GM19372 (cell line): ENCODE measurements at regions not wholly inside any gene's neighbourhood (a gene's known extent, or its start where the extent isn't known, plus 50 kb on each side); places are given as distances from the start of the nearest gene placed in this dataset.
"Not testable (repeated sequence)": the region's sequence is repeated elsewhere in the genome, so short reads cannot be mapped to it uniquely, and the experiment has no call there.

Source experiments
- ATAC-seq: cut with Tn5 transposase; IDR thresholded peaks from one replicate; pipeline ENCODE4 v1.9.1; 2021; ENCODE audit warnings: mild to moderate bottlenecking, low read depth, moderate library complexity; ENCODE audit not compliant: unreplicated experiment

GRCh38 chr6:2611092-2611491, 139.6 kb downstream of the MYLK4 start:
- ATAC-seq: no peak

GRCh38 chr6:2608503-2608902, 142.2 kb downstream of the MYLK4 start:
- no peak for ATAC-seq

- no peak for ATAC-seq
Measured at GRCh38 chr6:2600363-2600762, 150.4 kb downstream of the MYLK4 start.

GRCh38 chr6:2599817-2600216, 150.9 kb downstream of the MYLK4 start:
- ATAC-seq: no peak

GRCh38 chr6:2598867-2599266, 151.9 kb downstream of the MYLK4 start:
- no peak for ATAC-seq

GRCh38 chr6:2597991-2598390, 152.7 kb downstream of the MYLK4 start:
- ATAC-seq: no peak

GRCh38 chr6:2597457-2597856, 153.3 kb downstream of the MYLK4 start:
- ATAC-seq: not testable (repeated sequence)

- ATAC-seq: no peak
Measured at GRCh38 chr6:2596222-2596621, 154.5 kb downstream of the MYLK4 start.

GRCh38 chr6:2594868-2595267, 155.9 kb downstream of the MYLK4 start:
- no peak for ATAC-seq

- no peak for ATAC-seq
Measured at GRCh38 chr6:2593167-2593566, 157.6 kb downstream of the MYLK4 start.

GRCh38 chr6:2589171-2589661, 161.5 kb downstream of the MYLK4 start:
- ATAC-seq: no peak

GRCh38 chr6:2583459-2583858, 167.3 kb downstream of the MYLK4 start:
- ATAC-seq: no peak

GRCh38 chr6:2582268-2582667, 168.5 kb downstream of the MYLK4 start:
- ATAC-seq: no peak

GRCh38 chr6:2581611-2582010, 169.1 kb downstream of the MYLK4 start:
- no peak for ATAC-seq

- no peak for ATAC-seq
Measured at GRCh38 chr6:2581011-2581410, 169.7 kb downstream of the MYLK4 start.

GRCh38 chr6:2579804-2580570, 170.7 kb downstream of the MYLK4 start:
- ATAC-seq: no peak

GRCh38 chr6:2579241-2579761, 171.4 kb downstream of the MYLK4 start:
- ATAC-seq: no peak

- no peak for ATAC-seq
Measured at GRCh38 chr6:2578767-2579166, 172.0 kb downstream of the MYLK4 start.

GRCh38 chr6:2576499-2576898, 174.2 kb downstream of the MYLK4 start:
- no peak for ATAC-seq

- ATAC-seq: no peak
Measured at GRCh38 chr6:2575236-2575635, 175.5 kb downstream of the MYLK4 start.

- ATAC-seq: not testable (repeated sequence)
Measured at GRCh38 chr6:2569420-2569819, 181.3 kb downstream of the MYLK4 start.

GRCh38 chr6:2566048-2566447, 184.7 kb downstream of the MYLK4 start:
- ATAC-seq: no peak
